H1 (cell line): ENCODE measurements at regions not wholly inside any gene's neighbourhood (a gene's known extent, or its start where the extent isn't known, plus 50 kb on each side); places are given as distances from the start of the nearest gene placed in this dataset.

Experiments used
- CTCF ChIA-PET: fragments of 300-600 bp; sonication (Branson Sonifier 250); formaldehyde crosslinking; loops from one replicate; lab custom pipeline; 2021; ENCODE audit not compliant: partially characterized antibody; lab: Charles Lee
- POLR2A ChIA-PET: fragments of 300-600 bp; sonication (Branson Sonifier 250); formaldehyde crosslinking; loops from one replicate; lab custom pipeline; 2021; ENCODE audit warnings: inconsistent platforms; ENCODE audit not compliant: partially characterized antibody; lab: Charles Lee
- DNase-seq, 2 experiments: peaks; one replicate each; pipeline versions ENCODE4 v3.0.0 to v3.0.0-alpha.2; 2010 to 2022; ENCODE audit warnings: low spot score in 2 of 2, low read depth in 1 of 2, mixed read lengths in 1 of 2
- FAIRE-seq: peaks from 2 replicates; lab custom pipeline; 2011; peaks lifted over from hg19 to GRCh38; lab: Jason Lieb, UNC
- H2AFZ ChIP-seq: 2 replicates; pipeline ENCODE4 v1.8.1; 2012; ENCODE audit warnings: low read length, inconsistent platforms
- H2AK5ac ChIP-seq: 2 replicates; pipeline ENCODE4 v1.6.1; 2013; ENCODE audit warnings: low read depth, low read length
- H2BK120ac ChIP-seq: replicated peaks from 2 replicates; pipeline ENCODE3; 2013; ENCODE audit warnings: low read depth, low read length, inconsistent platforms
- H2BK12ac ChIP-seq: 2 replicates; pipeline ENCODE4 v1.6.1; 2013; ENCODE audit warnings: low read depth, low read length
- H2BK15ac ChIP-seq: 2 replicates; pipeline ENCODE4 v1.6.1; 2013; ENCODE audit warnings: low read length
- H2BK20ac ChIP-seq: 2 replicates; pipeline ENCODE4 v1.6.1; 2013; ENCODE audit warnings: low read length
- H2BK5ac ChIP-seq: 2 replicates; pipeline ENCODE4 v1.6.1; 2013; ENCODE audit warnings: low read depth, low read length
- H3K14ac ChIP-seq: 2 replicates; pipeline ENCODE4 v1.6.1; 2013; ENCODE audit warnings: inconsistent platforms; ENCODE audit not compliant: insufficient read length
- H3K18ac ChIP-seq: 2 replicates; pipeline ENCODE4 v1.6.1; 2013; ENCODE audit warnings: low read length; ENCODE audit errors: extremely low read depth
- H3K23ac ChIP-seq: 2 replicates; pipeline ENCODE4 v1.6.1; 2013; ENCODE audit warnings: inconsistent platforms; ENCODE audit not compliant: insufficient read length
- H3K23me2 ChIP-seq: 2 replicates; pipeline ENCODE4 v1.6.1; 2013; ENCODE audit warnings: low read depth, low read length
- H3K27ac ChIP-seq: 2 replicates; pipeline ENCODE4 v1.6.1; 2011; ENCODE audit warnings: low read depth, low read length, inconsistent platforms
- H3K27me3 ChIP-seq, 4 experiments: replicated peaks in 1 of 4; 1 replicate in 1 of 4; 2 replicates in 3 of 4; pipeline versions ENCODE4 v1.6.1 to v1.8.1; 2011 to 2013; ENCODE audit warnings: low read length in 3 of 4, mild to moderate bottlenecking in 3 of 4, inconsistent platforms in 2 of 4, mixed read lengths in 2 of 4, moderate library complexity in 1 of 4; ENCODE audit not compliant: control insufficient read depth in 3 of 4, insufficient read depth in 3 of 4; ENCODE audit errors: extremely low read depth in 1 of 4
- H3K36me3 ChIP-seq, 4 experiments: 2 replicates each; pipeline versions ENCODE4 v1.6.1 to v1.8.1; 2011 to 2013; ENCODE audit warnings: mild to moderate bottlenecking in 4 of 4, low read length in 3 of 4, moderate library complexity in 2 of 4, control low read depth in 1 of 4, inconsistent platforms in 1 of 4; ENCODE audit not compliant: insufficient read depth in 4 of 4, control insufficient read depth in 2 of 4
- H3K4ac ChIP-seq: replicated peaks from 2 replicates; pipeline ENCODE3; 2013; ENCODE audit warnings: low read length, low read depth, mixed read lengths, inconsistent platforms; ENCODE audit not compliant: insufficient read length
- H3K4me1 ChIP-seq, 4 experiments: replicated peaks in 1 of 4; 1 replicate in 1 of 4; 2 replicates in 3 of 4; pipeline versions ENCODE4 v1.6.1 to v1.8.1; 2011 to 2013; ENCODE audit warnings: low read length in 3 of 4, inconsistent platforms in 2 of 4, mixed read lengths in 1 of 4; ENCODE audit not compliant: insufficient read depth in 4 of 4, control insufficient read depth in 3 of 4
- H3K4me2 ChIP-seq, 2 experiments: 2 replicates each; pipeline versions ENCODE4 v1.6.1 to v1.8.1; 2011 to 2013; ENCODE audit warnings: low read depth in 2 of 2, low read length in 2 of 2, control low read depth in 1 of 2, inconsistent platforms in 1 of 2, mild to moderate bottlenecking in 1 of 2; ENCODE audit not compliant: insufficient read depth in 1 of 2
- H3K4me3 ChIP-seq, 4 experiments: fragments of 200-600, 300-600 bp in 1 of 4; sonication (generic), shearing (Covaris generic), sonication (Bioruptor Twin) in 1 of 4; 2 replicates each; pipeline versions ENCODE4 v1.5.1 to v1.8.1; 2011 to 2016; ENCODE audit warnings: low read length in 4 of 4, low read depth in 3 of 4, control low read depth in 2 of 4, inconsistent platforms in 2 of 4, mild to moderate bottlenecking in 2 of 4, mixed read lengths in 1 of 4, moderate library complexity in 1 of 4; ENCODE audit not compliant: insufficient read depth in 2 of 4; ENCODE audit errors: extremely low read depth in 1 of 4
- H3K56ac ChIP-seq: replicated peaks from 2 replicates; pipeline ENCODE3; 2013; ENCODE audit warnings: low read depth, mild to moderate bottlenecking, mixed read lengths, low read length, inconsistent platforms; ENCODE audit not compliant: insufficient read length
- H3K79me1 ChIP-seq: 2 replicates; pipeline ENCODE4 v1.6.1; 2013; ENCODE audit warnings: low read depth, low read length, control low read depth
- H3K79me2 ChIP-seq, 2 experiments: 2 replicates each; pipeline versions ENCODE4 v1.6.1 to v1.8.1; 2012 to 2013; ENCODE audit warnings: low read length in 2 of 2, mild to moderate bottlenecking in 2 of 2, inconsistent platforms in 1 of 2; ENCODE audit not compliant: insufficient read depth in 2 of 2, control insufficient read depth in 1 of 2
- H3K9ac ChIP-seq, 4 experiments: replicated peaks in 1 of 4; 1 replicate in 1 of 4; 2 replicates in 3 of 4; pipeline versions ENCODE4 v1.6.1 to v1.8.1; 2011 to 2013; ENCODE audit warnings: low read depth in 3 of 4, low read length in 3 of 4, control low read depth in 2 of 4, mild to moderate bottlenecking in 2 of 4, moderate library complexity in 2 of 4, inconsistent platforms in 1 of 4; ENCODE audit errors: extremely low read depth in 1 of 4
- H3K9me3 ChIP-seq, 2 experiments: 2 replicates each; pipeline versions ENCODE4 v1.6.1 to v1.8.1; 2012 to 2013; ENCODE audit warnings: mild to moderate bottlenecking in 2 of 2, moderate library complexity in 2 of 2, control low read depth in 1 of 2, inconsistent platforms in 1 of 2, low read depth in 1 of 2, low read length in 1 of 2, mixed read lengths in 1 of 2; ENCODE audit not compliant: insufficient read depth in 2 of 2
- H4K20me1 ChIP-seq, 2 experiments: replicated peaks in 1 of 2; 2 replicates each; pipeline versions ENCODE3 to v1.8.1; 2011 to 2013; ENCODE audit warnings: inconsistent platforms in 2 of 2, low read length in 2 of 2, mild to moderate bottlenecking in 1 of 2; ENCODE audit not compliant: insufficient read depth in 2 of 2, control insufficient read depth in 1 of 2
- H4K5ac ChIP-seq: 2 replicates; pipeline ENCODE4 v1.6.1; 2013; ENCODE audit warnings: low read length, low read depth, mixed read lengths, inconsistent platforms; ENCODE audit not compliant: insufficient read length
- H4K8ac ChIP-seq: 2 replicates; pipeline ENCODE4 v1.8.0; 2013; ENCODE audit warnings: mild to moderate bottlenecking, moderate library complexity, low read length, inconsistent platforms; ENCODE audit not compliant: insufficient read depth; ENCODE audit errors: extremely low read depth
- H4K91ac ChIP-seq: replicated peaks from 2 replicates; pipeline ENCODE3; 2013; ENCODE audit warnings: low read length, mixed read lengths, inconsistent platforms; ENCODE audit not compliant: insufficient read length
- ATF3 ChIP-seq: IDR thresholded peaks from 2 replicates; pipeline ENCODE4 v1.6.1; 2011; ENCODE audit warnings: low read depth, mild to moderate bottlenecking, low read length; ENCODE audit not compliant: insufficient read depth
- EZH2 ChIP-seq: fragments of 200-600 bp; sonication (generic); IDR thresholded peaks from 2 replicates; pipeline ENCODE4 v1.7.1; 2012; ENCODE audit warnings: low read depth, mild to moderate bottlenecking, moderate library complexity, low read length, inconsistent platforms; ENCODE audit not compliant: severe bottlenecking
- GABPA ChIP-seq: IDR thresholded peaks from 2 replicates; pipeline ENCODE4 v1.6.1; 2011; ENCODE audit warnings: mild to moderate bottlenecking, low read length, moderate library complexity, borderline replicate concordance; ENCODE audit not compliant: insufficient read depth
- MAFK ChIP-seq: IDR thresholded peaks from 2 replicates; pipeline ENCODE4 v1.6.1; 2012; ENCODE audit warnings: low read depth, mild to moderate bottlenecking, improper control_type of control experiment, low read length
- SIX5 ChIP-seq: IDR thresholded peaks from 2 replicates; pipeline ENCODE4 v1.6.1; 2011; ENCODE audit warnings: mild to moderate bottlenecking, low read depth, low read length
- SP4 ChIP-seq: IDR thresholded peaks from 2 replicates; pipeline ENCODE4 v1.6.1; 2012; ENCODE audit warnings: low read length, inconsistent platforms
- SUZ12 ChIP-seq: fragments of 200-600 bp; sonication (generic); IDR thresholded peaks from 2 replicates; pipeline ENCODE4 v1.6.1; 2012; ENCODE audit warnings: mild to moderate bottlenecking, inconsistent platforms, low read length, moderate library complexity, mixed read lengths
- TBP ChIP-seq: IDR thresholded peaks from 2 replicates; pipeline ENCODE4 v1.6.1; 2011; ENCODE audit warnings: low read depth, low read length, improper control_type of control experiment
- TEAD4 ChIP-seq: IDR thresholded peaks from 2 replicates; pipeline ENCODE4 v1.6.1; 2012; ENCODE audit warnings: low read depth, low read length, inconsistent platforms, mixed read lengths
- ZNF274 ChIP-seq: IDR thresholded peaks from 2 replicates; pipeline ENCODE4 v1.7.0; 2012; ENCODE audit warnings: low read length, borderline replicate concordance; ENCODE audit errors: extremely low read depth
- WGBS, 2 experiments: shearing (Covaris generic) in 1 of 2; methylation state at CpG; one replicate each; pipeline versions ENCODE4 v1.1.6 to v1.1.7; 2013 to 2015; ENCODE audit warnings: low lambda C conversion rate in 2 of 2, mixed read lengths in 2 of 2, inconsistent platforms in 1 of 2, low coverage in 1 of 2, missing lambda C conversion rate in 1 of 2; ENCODE audit not compliant: insufficient replicate concordance in 2 of 2, insufficient coverage in 1 of 2, insufficient read length in 1 of 2; ENCODE audit errors: extremely low coverage in 1 of 2, missing lambda C conversion rate in 1 of 2; 5-methylcytosine and 5-hydroxymethylcytosine counted together

DNA sequence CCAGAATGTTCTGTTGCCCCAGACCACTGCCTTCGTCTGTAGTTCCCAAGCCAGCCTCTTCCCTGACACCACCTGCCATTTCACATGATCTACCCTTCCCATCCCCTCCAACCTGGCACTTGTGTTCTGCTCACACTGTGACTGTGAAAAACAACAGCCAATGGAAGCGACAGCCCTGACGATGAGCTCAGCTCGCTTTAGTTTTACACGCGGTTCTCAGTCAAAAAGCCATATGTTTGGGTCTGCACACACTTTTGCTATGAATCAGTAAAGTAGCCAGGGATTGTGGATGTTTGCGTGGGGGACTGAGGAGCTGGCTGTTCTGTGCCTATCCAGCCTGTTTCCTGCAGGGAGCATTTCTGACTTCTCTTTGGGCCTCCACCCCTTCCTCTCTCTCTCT, 282.7 kb downstream of the WDR11 start:
- H3K4me3 ChIP-seq = no peak overlapping the region
- H3K14ac ChIP-seq = no peak overlapping the region
- no peak overlapping the region for H2AK5ac ChIP-seq
- no peak overlapping the region for H3K23ac ChIP-seq
- no peak overlapping the region for H4K5ac ChIP-seq
- ChIA-PET CTCF (interaction anchor here (1.4 kb wide), 1 partner anchor 191 kb away, joined by 4 read pairs; no protein-coding TSS in a partner anchor), POLR2A (no interaction called here)
- H3K79me1 ChIP-seq = no peaks in the 10 kb centered on the region
- H4K8ac ChIP-seq = no peak overlapping the region
- no peak for TF ChIP-seq EZH2
- TF ChIP-seq TEAD4 = no peak
- TF ChIP-seq MAFK = no peak
- TF ChIP-seq SP4 = no peak
- TF ChIP-seq ATF3 = no peak
- no peak for TF ChIP-seq TBP
- TF ChIP-seq SUZ12 = no peak
- no peak for TF ChIP-seq SIX5
- TF ChIP-seq GABPA = no peak
- TF ChIP-seq ZNF274 = no peak
- no peak overlapping the region for H2BK12ac ChIP-seq
- no peaks in the 10 kb centered on the region for H3K79me2 ChIP-seq
- no peak overlapping the region for H3K27ac ChIP-seq
- WGBS, 2 experiments = 94% methylated on average over 7 of the region's 7 CpGs; no CpG with 5 or more reads in 1 of the 2 experiments
- H3K4me1 ChIP-seq = peaks cover 0 to 3% (median 0%) of the 10 kb centered on the region in 4 experiments; a peak in 1 of 7 replicates
- H2AFZ ChIP-seq = no peak overlapping the region
- no peaks in the 10 kb centered on the region for H3K27me3 ChIP-seq
- H2BK5ac ChIP-seq = no peak overlapping the region
- no peak overlapping the region for H4K91ac ChIP-seq
- H2BK20ac ChIP-seq = no peak overlapping the region
- no peaks in the 10 kb centered on the region for H3K9me3 ChIP-seq
- H4K20me1 ChIP-seq = no peaks in the 10 kb centered on the region
- no peak overlapping the region for H3K4me2 ChIP-seq
- no peak overlapping the region for H3K56ac ChIP-seq
- no peak overlapping the region for H3K18ac ChIP-seq
- H2BK15ac ChIP-seq = no peak overlapping the region
- H2BK120ac ChIP-seq = no peak overlapping the region
- FAIRE-seq (no peak), DNase-seq (no peak)
- H3K9ac ChIP-seq = no peak overlapping the region
- no peak overlapping the region for H3K4ac ChIP-seq
- no peaks in the 10 kb centered on the region for H3K36me3 ChIP-seq
- H3K23me2 ChIP-seq = no peaks in the 10 kb centered on the region
